WTC11 (cell line): ENCODE measurements at regions not wholly inside any gene's neighbourhood (a gene's known extent, or its start where the extent isn't known, plus 50 kb on each side); places are given as distances from the start of the nearest gene placed in this dataset.

ENCODE experiments used
- ATAC-seq: fragments of 200-7000 bp; cut with Tn5 transposase; 2 replicates; pipeline ENCODE4 v1.10.0; 2021; ENCODE audit warnings: mild to moderate bottlenecking, moderate library complexity
- CTCF ChIA-PET: fragments of 300-600 bp; sonication (Branson Sonifier 250); formaldehyde crosslinking; loops from one replicate; lab custom pipeline; 2021; ENCODE audit warnings: antibody characterized with exemption; lab: Charles Lee
- POLR2A ChIA-PET: fragments of 350-600 bp; sonication (Branson Sonifier 250); formaldehyde crosslinking; loops from one replicate; lab custom pipeline; 2021; ENCODE audit warnings: antibody characterized with exemption; lab: Charles Lee
- DNase-seq: peaks from one replicate; pipeline ENCODE4 v3.0.0; 2021; ENCODE audit warnings: low spot score
- H3K27ac Mint-ChIP-seq: 2 replicates; pipeline ENCODE4 v1.8.0; 2021; ENCODE audit warnings: mixed read lengths
- H3K27me3 Mint-ChIP-seq: 2 replicates; pipeline ENCODE4 v1.8.0; 2021; ENCODE audit warnings: low read depth, mild to moderate bottlenecking, moderate library complexity, mixed read lengths
- H3K36me3 Mint-ChIP-seq: 2 replicates; pipeline ENCODE4 v1.8.0; 2021; ENCODE audit warnings: mixed read lengths
- H3K4me1 Mint-ChIP-seq: 2 replicates; pipeline ENCODE4 v1.8.0; 2022; ENCODE audit warnings: mixed read lengths
- H3K4me3 Mint-ChIP-seq: 2 replicates; pipeline ENCODE4 v1.8.0; 2021; ENCODE audit warnings: mild to moderate bottlenecking, moderate library complexity, mixed read lengths
- H3K9me3 Mint-ChIP-seq: 2 replicates; pipeline ENCODE4 v1.8.0; 2021; ENCODE audit warnings: mixed read lengths
- FOXP1 ChIP-seq: sonication (generic); formaldehyde crosslinking; IDR thresholded peaks from 2 replicates; pipeline ENCODE4 v1.8.0; 2022; ENCODE audit warnings: missing genetic modification reagents, mild to moderate bottlenecking, moderate library complexity, borderline replicate concordance
- NFYB ChIP-seq: sonication (generic); formaldehyde crosslinking; conservative IDR thresholded peaks from 2 replicates; pipeline ENCODE4 v1.8.0; 2022; ENCODE audit warnings: low read depth, missing genetic modification reagents
- NR2C2 ChIP-seq: sonication (generic); formaldehyde crosslinking; IDR thresholded peaks from 2 replicates; pipeline ENCODE4 v1.8.0; 2022; ENCODE audit warnings: mild to moderate bottlenecking, missing genetic modification reagents
- OVOL2 ChIP-seq: fragments of 250-450 bp; sonication (Bioruptor Pico); IDR thresholded peaks from 2 replicates; pipeline ENCODE4 v1.9.0; 2021; ENCODE audit warnings: mild to moderate bottlenecking, borderline replicate concordance
- RELA ChIP-seq: sonication (generic); formaldehyde crosslinking; IDR thresholded peaks from 2 replicates; pipeline ENCODE4 v1.8.1; 2022; ENCODE audit warnings: missing genetic modification reagents, mild to moderate bottlenecking, borderline replicate concordance
- RORB ChIP-seq: fragments of 250-450 bp; sonication (Bioruptor Pico); IDR thresholded peaks from 2 replicates; pipeline ENCODE4 v1.9.0; 2021; ENCODE audit warnings: mild to moderate bottlenecking
- SMAD3 ChIP-seq: sonication (generic); formaldehyde crosslinking; IDR thresholded peaks from 2 replicates; pipeline ENCODE4 v1.8.0; 2022; ENCODE audit warnings: missing genetic modification reagents, mild to moderate bottlenecking, borderline replicate concordance
- TP53 ChIP-seq: sonication (generic); formaldehyde crosslinking; IDR thresholded peaks from 2 replicates; pipeline ENCODE4 v1.8.1; 2023; ENCODE audit warnings: mild to moderate bottlenecking, missing genetic modification reagents
- ZNF317 ChIP-seq: sonication (generic); formaldehyde crosslinking; IDR thresholded peaks from 2 replicates; pipeline ENCODE4 v1.8.1; 2023; ENCODE audit warnings: low read depth, mild to moderate bottlenecking, moderate library complexity, missing genetic modification reagents, borderline replicate concordance
- TF ChIP-seq, protein P1 (sequence below): sonication (generic); formaldehyde crosslinking; IDR thresholded peaks from 2 replicates; pipeline ENCODE4 v1.8.1; 2023; ENCODE audit warnings: mild to moderate bottlenecking, missing genetic modification reagents, moderate library complexity
- TF ChIP-seq, protein P2 (sequence below): sonication (generic); formaldehyde crosslinking; IDR thresholded peaks from 2 replicates; pipeline ENCODE4 v1.8.0; 2022; ENCODE audit warnings: mild to moderate bottlenecking, missing genetic modification reagents
- TF ChIP-seq, protein P3 (sequence below): fragments of 250-450 bp; sonication (Bioruptor Pico); IDR thresholded peaks from 2 replicates; pipeline ENCODE4 v1.8.0; 2021; ENCODE audit warnings: mild to moderate bottlenecking
- TF ChIP-seq, protein P4 (sequence below): sonication (generic); formaldehyde crosslinking; IDR thresholded peaks from 2 replicates; pipeline ENCODE4 v1.8.1; 2022; ENCODE audit warnings: missing genetic modification reagents, borderline replicate concordance
- TF ChIP-seq, protein P5 (sequence below): fragments of 250-450 bp; sonication (Bioruptor Pico); IDR thresholded peaks from 2 replicates; pipeline ENCODE4 v1.9.0; 2021; ENCODE audit warnings: mild to moderate bottlenecking, borderline replicate concordance

DNA sequence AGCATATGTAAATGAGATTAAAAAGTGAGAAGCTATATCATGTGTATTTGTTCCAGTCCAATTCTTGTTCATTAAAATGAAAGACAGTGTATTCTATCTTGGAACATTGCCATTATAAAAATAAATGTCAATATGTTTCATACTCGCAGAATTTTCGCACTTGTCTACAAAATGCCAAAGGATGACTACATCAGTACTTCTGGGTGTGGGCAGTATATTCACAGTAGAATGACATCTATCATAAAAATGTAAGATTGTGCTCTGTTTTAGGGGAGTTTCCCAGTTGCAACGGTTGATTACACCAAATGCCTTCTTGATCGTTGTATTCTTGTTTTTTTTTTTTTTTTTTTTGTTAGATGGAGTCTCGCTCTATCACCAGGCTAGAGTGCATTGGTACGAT lies 292.3 kb upstream of the E2F7 start (continued):
- TF ChIP-seq, protein P1, sequence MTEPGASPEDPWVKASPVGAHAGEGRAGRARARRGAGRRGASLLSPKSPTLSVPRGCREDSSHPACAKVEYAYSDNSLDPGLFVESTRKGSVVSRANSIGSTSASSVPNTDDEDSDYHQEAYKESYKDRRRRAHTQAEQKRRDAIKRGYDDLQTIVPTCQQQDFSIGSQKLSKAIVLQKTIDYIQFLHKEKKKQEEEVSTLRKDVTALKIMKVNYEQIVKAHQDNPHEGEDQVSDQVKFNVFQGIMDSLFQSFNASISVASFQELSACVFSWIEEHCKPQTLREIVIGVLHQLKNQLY (CRISPR knock-in tag): no peak

DNA sequence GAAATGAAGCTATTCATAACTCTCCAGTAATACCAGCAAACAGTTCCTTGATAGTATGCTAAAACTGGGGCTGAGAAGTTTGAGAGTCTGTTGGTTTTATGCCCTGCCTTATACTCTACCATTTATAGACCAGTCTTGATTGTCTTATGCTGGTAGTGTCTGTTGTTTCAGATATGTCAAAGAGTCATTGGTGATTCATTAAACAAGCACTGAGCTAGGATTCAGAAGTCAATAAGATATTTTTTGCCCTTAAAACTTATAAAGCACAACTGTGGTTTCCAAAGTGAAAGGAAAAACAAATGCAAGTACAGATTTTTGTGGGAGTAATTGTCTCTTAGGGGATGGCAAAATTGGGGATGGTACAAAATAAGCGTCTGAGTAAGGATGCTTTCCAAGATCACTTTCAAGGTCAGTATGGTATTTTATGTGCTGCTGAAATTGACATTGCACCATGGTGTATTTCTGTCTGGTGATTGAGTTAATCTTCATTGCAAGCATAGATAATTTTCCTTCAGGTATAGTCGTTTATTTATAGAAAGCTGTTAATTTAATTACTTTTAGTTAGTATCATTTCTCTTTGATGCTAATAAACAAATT lies 289.5 kb upstream of the E2F7 start:
- Mint-ChIP-seq H3K36me3 (no peaks in the 10 kb centered on the region), H3K9me3 (no peaks in the 10 kb centered on the region), H3K4me1 (peaks cover 7% of the 10 kb centered on the region), H3K27ac (no peak overlapping the region)
- ChIA-PET POLR2A (no interaction called here), CTCF (interaction anchor here (0.6 kb wide), 1 partner anchor 383 kb away, joined by 3 read pairs; no protein-coding TSS in a partner anchor)
- ATAC-seq (no peak), DNase-seq (no peak)
- TF ChIP-seq, protein P2, sequence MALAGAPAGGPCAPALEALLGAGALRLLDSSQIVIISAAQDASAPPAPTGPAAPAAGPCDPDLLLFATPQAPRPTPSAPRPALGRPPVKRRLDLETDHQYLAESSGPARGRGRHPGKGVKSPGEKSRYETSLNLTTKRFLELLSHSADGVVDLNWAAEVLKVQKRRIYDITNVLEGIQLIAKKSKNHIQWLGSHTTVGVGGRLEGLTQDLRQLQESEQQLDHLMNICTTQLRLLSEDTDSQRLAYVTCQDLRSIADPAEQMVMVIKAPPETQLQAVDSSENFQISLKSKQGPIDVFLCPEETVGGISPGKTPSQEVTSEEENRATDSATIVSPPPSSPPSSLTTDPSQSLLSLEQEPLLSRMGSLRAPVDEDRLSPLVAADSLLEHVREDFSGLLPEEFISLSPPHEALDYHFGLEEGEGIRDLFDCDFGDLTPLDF (CRISPR knock-in tag): no peak
- no peak for TF ChIP-seq NFYB (CRISPR knock-in tag)
- TF ChIP-seq RELA: no peak
- TF ChIP-seq SMAD3 (CRISPR knock-in tag): no peak
- TF ChIP-seq, protein P3, sequence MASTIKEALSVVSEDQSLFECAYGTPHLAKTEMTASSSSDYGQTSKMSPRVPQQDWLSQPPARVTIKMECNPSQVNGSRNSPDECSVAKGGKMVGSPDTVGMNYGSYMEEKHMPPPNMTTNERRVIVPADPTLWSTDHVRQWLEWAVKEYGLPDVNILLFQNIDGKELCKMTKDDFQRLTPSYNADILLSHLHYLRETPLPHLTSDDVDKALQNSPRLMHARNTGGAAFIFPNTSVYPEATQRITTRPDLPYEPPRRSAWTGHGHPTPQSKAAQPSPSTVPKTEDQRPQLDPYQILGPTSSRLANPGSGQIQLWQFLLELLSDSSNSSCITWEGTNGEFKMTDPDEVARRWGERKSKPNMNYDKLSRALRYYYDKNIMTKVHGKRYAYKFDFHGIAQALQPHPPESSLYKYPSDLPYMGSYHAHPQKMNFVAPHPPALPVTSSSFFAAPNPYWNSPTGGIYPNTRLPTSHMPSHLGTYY (CRISPR knock-in tag): no peak
- no peak for TF ChIP-seq NR2C2 (CRISPR knock-in tag)
- no peak for TF ChIP-seq FOXP1 (CRISPR knock-in tag)
- TF ChIP-seq ZNF317 (CRISPR knock-in tag): no peak
- TF ChIP-seq, protein P4, sequence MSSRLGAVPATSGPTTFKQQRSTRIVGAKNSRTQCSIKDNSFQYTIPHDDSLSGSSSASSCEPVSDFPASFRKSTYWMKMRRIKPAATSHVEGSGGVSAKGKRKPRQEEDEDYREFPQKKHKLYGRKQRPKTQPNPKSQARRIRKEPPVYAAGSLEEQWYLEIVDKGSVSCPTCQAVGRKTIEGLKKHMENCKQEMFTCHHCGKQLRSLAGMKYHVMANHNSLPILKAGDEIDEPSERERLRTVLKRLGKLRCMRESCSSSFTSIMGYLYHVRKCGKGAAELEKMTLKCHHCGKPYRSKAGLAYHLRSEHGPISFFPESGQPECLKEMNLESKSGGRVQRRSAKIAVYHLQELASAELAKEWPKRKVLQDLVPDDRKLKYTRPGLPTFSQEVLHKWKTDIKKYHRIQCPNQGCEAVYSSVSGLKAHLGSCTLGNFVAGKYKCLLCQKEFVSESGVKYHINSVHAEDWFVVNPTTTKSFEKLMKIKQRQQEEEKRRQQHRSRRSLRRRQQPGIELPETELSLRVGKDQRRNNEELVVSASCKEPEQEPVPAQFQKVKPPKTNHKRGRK (CRISPR knock-in tag): no peak
- TF ChIP-seq TP53 (CRISPR knock-in tag): no peak
- TF ChIP-seq OVOL2 (CRISPR knock-in tag): no peak
- no peak for TF ChIP-seq RORB (CRISPR knock-in tag)
- TF ChIP-seq, protein P5, sequence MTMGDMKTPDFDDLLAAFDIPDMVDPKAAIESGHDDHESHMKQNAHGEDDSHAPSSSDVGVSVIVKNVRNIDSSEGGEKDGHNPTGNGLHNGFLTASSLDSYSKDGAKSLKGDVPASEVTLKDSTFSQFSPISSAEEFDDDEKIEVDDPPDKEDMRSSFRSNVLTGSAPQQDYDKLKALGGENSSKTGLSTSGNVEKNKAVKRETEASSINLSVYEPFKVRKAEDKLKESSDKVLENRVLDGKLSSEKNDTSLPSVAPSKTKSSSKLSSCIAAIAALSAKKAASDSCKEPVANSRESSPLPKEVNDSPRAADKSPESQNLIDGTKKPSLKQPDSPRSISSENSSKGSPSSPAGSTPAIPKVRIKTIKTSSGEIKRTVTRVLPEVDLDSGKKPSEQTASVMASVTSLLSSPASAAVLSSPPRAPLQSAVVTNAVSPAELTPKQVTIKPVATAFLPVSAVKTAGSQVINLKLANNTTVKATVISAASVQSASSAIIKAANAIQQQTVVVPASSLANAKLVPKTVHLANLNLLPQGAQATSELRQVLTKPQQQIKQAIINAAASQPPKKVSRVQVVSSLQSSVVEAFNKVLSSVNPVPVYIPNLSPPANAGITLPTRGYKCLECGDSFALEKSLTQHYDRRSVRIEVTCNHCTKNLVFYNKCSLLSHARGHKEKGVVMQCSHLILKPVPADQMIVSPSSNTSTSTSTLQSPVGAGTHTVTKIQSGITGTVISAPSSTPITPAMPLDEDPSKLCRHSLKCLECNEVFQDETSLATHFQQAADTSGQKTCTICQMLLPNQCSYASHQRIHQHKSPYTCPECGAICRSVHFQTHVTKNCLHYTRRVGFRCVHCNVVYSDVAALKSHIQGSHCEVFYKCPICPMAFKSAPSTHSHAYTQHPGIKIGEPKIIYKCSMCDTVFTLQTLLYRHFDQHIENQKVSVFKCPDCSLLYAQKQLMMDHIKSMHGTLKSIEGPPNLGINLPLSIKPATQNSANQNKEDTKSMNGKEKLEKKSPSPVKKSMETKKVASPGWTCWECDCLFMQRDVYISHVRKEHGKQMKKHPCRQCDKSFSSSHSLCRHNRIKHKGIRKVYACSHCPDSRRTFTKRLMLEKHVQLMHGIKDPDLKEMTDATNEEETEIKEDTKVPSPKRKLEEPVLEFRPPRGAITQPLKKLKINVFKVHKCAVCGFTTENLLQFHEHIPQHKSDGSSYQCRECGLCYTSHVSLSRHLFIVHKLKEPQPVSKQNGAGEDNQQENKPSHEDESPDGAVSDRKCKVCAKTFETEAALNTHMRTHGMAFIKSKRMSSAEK (CRISPR knock-in tag): no peak
- TF ChIP-seq, protein P1 (CRISPR knock-in tag): no peak
- TF ChIP-seq, all 79 proteins: peak for 0
- Mint-ChIP-seq H3K27me3 (no peaks in the 10 kb centered on the region), H3K4me3 (no peak overlapping the region)
